Stimulated activated naive CD8-positive, alpha-beta T cell treated with anti-CD3 and anti-CD28 coated beads, Interleukin-15, amount 100 ng/mL, for 72 hours (primary cell): ENCODE measurements at regions not wholly inside any gene's neighbourhood (a gene's known extent, or its start where the extent isn't known, plus 50 kb on each side); places are given as distances from the start of the nearest gene placed in this dataset.
"Not testable (repeated sequence)": the region's sequence is repeated elsewhere in the genome, so short reads cannot be mapped to it uniquely, and the experiment has no call there.

Source experiments
- ATAC-seq: fragments of 150-1000 bp; cut with Tn5 transposase; 2 replicates; pipeline ENCODE4 v1.10.0; 2021; ENCODE audit warnings: mild to moderate bottlenecking, moderate library complexity
- DNase-seq, 2 donors: peaks; one replicate each; pipeline ENCODE4 v3.0.0; 2021 to 2022
- H3K27ac Mint-ChIP-seq, 2 donors: one replicate each; pipeline ENCODE4 v1.8.0; 2022; ENCODE audit warnings: mild to moderate bottlenecking in 2 of 2, mixed read lengths in 2 of 2, moderate library complexity in 2 of 2
- H3K27me3 Mint-ChIP-seq: one replicate; pipeline ENCODE4 v1.8.0; 2022; ENCODE audit warnings: mixed read lengths
- H3K4me1 Mint-ChIP-seq: one replicate; pipeline ENCODE4 v1.8.0; 2022; ENCODE audit warnings: mild to moderate bottlenecking, mixed read lengths
- H3K4me3 Mint-ChIP-seq, 2 donors: one replicate each; pipeline ENCODE4 v1.8.0; 2022; ENCODE audit warnings: mild to moderate bottlenecking in 2 of 2, mixed read lengths in 2 of 2, moderate library complexity in 1 of 2
- H3K9me3 Mint-ChIP-seq, 2 donors: one replicate each; pipeline ENCODE4 v1.8.0; 2022; ENCODE audit warnings: mixed read lengths in 2 of 2

DNA sequence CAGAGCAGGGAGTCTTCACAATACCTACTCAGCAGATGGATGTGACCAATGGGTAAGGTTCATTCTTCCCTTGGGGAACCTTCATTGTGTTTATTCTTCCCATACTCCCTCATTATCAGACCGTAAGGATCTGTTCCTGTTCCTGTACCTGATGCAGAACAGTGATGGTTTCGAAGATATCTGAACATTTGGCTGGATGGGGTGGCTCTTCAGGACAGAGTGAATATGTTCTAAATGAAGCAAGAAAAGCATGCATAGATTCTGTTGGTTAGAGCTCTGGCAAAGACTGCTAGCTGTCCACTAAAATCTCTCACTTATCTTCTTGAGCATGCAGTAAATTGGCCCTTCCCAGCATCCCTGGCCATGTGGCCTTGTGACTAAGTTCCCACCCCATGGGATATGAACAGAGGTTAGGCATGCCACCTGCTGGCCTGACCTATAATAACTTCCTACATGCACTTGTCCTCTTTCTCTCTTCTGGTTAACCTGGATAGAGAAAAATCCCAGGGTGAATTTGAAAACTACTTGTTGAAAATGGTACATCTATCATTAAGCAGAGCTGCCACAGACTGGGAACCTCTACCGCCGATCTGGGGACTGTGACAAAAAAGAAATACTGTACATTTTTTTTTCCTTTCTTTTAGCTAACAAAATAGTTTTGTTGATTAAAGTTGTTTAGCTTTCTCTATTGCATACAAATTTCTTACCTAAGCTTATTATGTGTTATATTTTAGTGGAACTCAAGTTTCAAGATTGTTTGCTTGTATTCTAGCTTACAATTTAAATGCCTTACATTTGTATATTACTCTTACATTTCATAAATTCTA lies 60.0 kb upstream of the BANK1 start:
- ATAC-seq: peak; percentile 86
- peak; percentile 32 to 49 for DNase-seq
- Mint-ChIP-seq H3K4me3 (no peak overlapping the region), H3K27me3 (peaks cover 7% of the 10 kb centered on the region), H3K27ac (no peak overlapping the region), H3K9me3 (no peaks in the 10 kb centered on the region), H3K4me1 (peaks cover 6% of the 10 kb centered on the region)

DNA sequence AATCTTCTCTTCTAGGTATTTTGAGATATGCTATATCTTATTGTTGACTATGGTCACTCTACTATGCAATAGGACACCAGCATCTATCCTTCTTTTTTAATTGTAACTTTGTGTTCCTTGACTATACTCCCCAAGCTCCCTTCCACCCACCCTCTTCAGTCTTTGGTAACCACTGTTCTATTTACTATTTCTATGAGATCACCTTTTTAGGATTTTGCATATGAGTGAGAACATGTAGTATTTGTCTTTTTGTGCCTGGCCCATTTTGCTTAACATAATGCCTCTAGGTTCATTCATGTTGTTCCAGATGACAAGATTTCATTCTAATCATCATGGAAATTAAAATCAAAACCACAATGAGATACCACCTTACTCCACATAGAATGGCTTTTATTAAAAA lies 63.3 kb upstream of the BANK1 start:
- peaks cover 15% of the 10 kb centered on the region for H3K4me1 Mint-ChIP-seq
- H3K9me3 Mint-ChIP-seq: no peaks in the 10 kb centered on the region
- ATAC-seq: no peak
- DNase-seq: no peak
- no peak overlapping the region for H3K27ac Mint-ChIP-seq
- H3K27me3 Mint-ChIP-seq: no peaks in the 10 kb centered on the region
- no peak overlapping the region for H3K4me3 Mint-ChIP-seq

DNA sequence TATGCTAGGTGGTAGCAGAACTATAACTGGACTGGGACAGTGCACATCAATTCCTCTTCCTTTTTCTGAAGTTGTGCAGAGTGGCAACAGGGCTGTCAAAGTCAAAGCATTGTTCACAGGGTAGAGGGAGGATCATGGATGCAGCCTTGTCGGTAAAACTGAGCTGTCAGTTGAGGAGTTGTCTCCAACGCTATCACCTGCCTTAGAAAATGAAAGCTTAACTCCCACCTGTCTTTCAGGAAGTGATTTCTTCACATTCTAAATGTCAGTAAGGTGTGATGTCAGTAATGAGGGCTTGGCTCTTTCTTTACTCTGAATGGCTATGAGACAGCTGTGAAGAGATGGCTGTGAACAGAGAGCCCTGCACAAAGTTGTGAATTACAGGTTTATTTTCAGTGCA lies 66.4 kb upstream of the BANK1 start:
- ATAC-seq (peak; percentile 67), DNase-seq (no peak)
- Mint-ChIP-seq H3K27me3 (no peaks in the 10 kb centered on the region), H3K27ac (no peak overlapping the region), H3K4me1 (peaks cover 9% of the 10 kb centered on the region), H3K9me3 (no peaks in the 10 kb centered on the region), H3K4me3 (no peak overlapping the region)

DNA sequence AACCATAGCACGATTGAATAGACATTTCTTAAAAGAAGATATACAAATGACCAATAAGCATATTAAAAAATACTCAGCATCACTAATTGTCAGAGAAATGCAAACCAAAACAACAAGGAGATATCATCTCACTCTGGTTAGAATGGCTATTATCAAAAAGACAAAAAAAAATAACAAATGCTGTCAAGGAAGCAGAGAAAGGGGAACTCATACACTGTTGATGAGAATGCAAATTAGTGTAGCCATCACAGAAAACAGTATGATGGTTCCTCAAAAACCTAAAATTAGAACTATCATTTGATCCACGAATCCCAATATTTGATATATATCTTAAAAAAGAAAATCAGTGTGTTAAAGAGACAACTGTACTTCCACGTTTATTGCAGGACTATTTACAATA lies 71.7 kb upstream of the BANK1 start:
- Mint-ChIP-seq H3K27ac (no peak overlapping the region), H3K9me3 (peaks cover 14 to 18% of the 10 kb centered on the region in 2 donors), H3K27me3 (no peaks in the 10 kb centered on the region), H3K4me1 (peaks cover under 1% of the 10 kb centered on the region), H3K4me3 (no peak overlapping the region)
- DNase-seq (no peak), ATAC-seq (no peak)

DNA sequence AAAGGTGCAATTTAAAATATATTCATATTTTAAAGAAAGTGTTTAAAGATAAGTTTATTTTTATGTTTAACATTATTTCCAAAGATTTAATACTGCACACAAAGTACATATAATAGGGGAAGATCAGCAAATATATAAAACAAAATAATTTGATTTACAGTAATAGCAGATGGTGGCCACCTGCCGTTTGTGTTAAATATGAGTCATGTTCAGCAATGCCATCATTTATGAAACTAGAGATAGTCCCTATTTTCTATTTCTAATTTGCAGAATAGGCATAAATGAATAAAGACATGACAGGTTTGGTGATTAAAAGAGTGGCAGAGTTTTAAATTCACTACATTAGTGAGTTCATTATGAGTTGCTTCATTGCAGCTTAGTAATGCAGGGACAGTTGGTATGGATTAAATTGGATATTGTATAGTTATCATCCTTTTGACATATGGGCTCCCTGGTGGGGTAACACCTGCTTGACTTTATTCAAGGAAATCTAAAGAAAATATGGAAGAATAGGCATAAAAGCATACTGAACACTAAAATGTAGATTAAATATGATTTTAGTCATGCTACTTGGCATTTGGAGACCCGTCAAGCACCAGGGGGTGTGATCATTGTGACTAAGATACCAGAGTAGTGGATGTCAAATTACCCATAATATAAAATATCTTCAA lies 78.8 kb upstream of the BANK1 start:
- DNase-seq (no peak), ATAC-seq (no peak)
- Mint-ChIP-seq H3K9me3 (peaks cover 2 to 7% of the 10 kb centered on the region in 2 donors), H3K27ac (no peak overlapping the region), H3K4me1 (no peaks in the 10 kb centered on the region), H3K4me3 (no peak overlapping the region), H3K27me3 (no peaks in the 10 kb centered on the region)

DNA sequence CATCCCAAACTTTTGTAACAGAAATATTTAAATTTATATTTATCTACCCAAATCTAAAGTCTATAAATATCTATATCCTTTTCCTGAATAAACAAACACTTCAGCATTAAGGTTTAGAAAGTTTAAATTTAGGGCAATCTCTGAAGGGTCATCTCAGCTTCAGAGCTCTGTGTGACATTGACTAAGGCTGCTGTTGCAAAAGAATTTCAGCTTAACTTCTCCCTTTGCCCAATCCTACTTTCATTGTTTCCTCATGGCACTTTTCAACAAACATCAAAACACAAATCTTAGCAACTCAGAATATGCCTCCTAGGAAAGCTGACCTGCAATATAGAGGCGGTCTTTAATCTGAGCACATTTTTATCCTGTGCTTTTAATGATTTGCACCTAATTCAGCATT lies 79.7 kb upstream of the BANK1 start:
- Mint-ChIP-seq H3K27ac (no peak overlapping the region), H3K9me3 (peaks cover 7 to 11% of the 10 kb centered on the region in 2 donors), H3K4me1 (no peaks in the 10 kb centered on the region), H3K4me3 (no peak overlapping the region), H3K27me3 (no peaks in the 10 kb centered on the region)
- no peak for ATAC-seq
- DNase-seq: no peak

DNA sequence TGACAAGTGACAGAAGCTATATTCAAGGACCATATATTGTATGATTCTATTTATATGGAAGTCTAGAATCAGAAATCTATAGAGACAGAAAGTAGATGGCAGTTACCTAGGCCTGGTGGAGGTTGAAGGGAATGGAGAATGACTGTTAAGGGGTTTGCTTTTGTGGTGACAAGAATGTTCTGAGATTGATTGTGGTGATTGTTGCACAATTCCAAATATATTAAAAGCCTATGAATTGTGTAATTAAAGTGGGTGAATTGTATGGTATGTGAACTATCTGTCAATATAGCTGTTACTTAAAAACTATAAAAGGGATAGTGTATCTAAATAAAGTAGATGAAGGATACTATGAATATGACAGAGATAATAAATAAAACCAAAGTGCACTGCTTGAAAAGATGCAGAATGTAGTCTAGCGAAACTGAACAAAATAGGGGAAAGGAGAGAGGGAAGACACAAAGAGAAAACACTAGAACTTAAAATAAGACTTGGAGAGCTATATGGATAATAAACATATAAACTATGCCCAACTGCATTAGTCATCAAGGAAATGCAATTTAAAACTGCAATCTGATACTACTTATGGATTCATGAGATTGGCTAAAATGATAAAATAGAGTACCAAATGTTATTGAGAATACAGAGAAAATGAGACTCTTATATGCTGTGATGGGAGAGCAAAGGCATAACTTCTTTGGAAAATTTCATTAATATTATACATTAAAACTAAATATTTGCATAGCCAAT lies 82.1 kb upstream of the BANK1 start:
- peaks cover 5 to 7% of the 10 kb centered on the region in 2 donors for H3K9me3 Mint-ChIP-seq
- ATAC-seq (no peak), DNase-seq (no peak)
- no peak overlapping the region for H3K4me3 Mint-ChIP-seq
- H3K27ac Mint-ChIP-seq: no peak overlapping the region
- no peaks in the 10 kb centered on the region for H3K27me3 Mint-ChIP-seq
- no peaks in the 10 kb centered on the region for H3K4me1 Mint-ChIP-seq

DNA sequence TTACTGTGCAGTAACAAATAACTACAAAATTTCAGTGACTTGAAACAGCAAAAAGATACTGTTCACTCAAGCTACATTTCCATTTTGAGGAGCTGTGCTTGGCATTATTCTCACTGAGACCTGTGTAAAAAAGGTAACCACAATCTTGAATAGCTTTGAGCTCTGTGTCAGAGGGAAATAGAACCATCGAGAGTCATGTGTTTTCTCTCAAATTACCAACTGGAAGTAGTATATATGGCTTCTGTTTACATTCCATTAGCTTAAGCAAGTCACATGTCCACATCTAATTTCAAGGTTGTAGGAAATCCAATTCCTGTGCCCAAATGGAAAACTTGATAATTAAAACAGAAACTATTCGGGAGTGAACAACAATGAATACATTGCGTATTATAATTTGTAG lies 82.9 kb upstream of the BANK1 start:
- Mint-ChIP-seq H3K27ac (no peak overlapping the region), H3K9me3 (peaks cover 5 to 7% of the 10 kb centered on the region in 2 donors), H3K4me3 (no peak overlapping the region), H3K27me3 (no peaks in the 10 kb centered on the region), H3K4me1 (no peaks in the 10 kb centered on the region)
- DNase-seq (no peak), ATAC-seq (no peak)

DNA sequence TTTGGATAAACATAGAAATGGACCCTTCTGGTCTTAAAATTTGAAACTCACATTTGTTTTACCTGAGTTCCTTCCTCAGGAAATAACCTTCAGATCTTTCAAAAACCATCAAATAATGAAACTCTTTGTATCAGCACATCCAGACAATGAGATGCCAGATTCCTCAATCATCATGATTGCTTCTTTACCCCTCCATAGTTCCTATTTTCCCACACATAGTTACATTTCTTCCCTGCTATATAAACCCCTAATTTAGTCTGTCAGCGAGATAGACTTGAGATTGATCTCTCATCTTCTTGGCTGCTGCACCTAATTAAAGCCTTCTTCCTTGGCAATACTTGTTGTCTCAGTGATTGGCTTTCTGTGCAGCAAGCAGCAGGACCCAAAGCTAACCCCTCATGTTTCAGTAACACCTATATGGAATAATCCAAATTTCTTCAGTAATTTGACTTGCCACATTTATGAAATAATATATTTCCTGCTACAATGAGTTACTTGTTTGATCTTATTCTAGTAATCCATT lies 83.9 kb upstream of the BANK1 start:
- ATAC-seq: no peak
- H3K27me3 Mint-ChIP-seq: no peaks in the 10 kb centered on the region
- no peak for DNase-seq
- H3K27ac Mint-ChIP-seq: no peak overlapping the region
- H3K4me1 Mint-ChIP-seq: no peaks in the 10 kb centered on the region
- H3K9me3 Mint-ChIP-seq: peaks cover 5 to 7% of the 10 kb centered on the region in 2 donors
- no peak overlapping the region for H3K4me3 Mint-ChIP-seq

DNA sequence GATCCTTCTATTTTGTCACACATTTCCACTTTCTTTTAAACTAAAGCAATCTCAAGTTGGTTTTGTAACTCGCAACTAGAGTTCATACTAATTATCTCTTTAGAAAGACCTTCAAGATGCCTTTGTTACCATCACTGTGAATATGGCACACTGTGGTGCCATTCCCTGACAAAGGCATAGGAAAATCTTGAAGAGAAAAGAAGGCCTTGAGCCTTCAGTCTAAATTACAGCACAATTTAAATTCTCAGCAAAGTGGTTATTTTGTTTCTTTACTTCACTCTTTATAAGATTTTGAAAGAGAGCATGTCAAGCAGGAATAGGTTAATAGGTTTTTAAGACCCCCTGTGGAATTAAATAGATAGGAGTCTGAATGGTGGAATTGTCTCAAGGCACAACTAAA lies 89.0 kb upstream of the BANK1 start:
- peaks cover 2 to 3% of the 10 kb centered on the region in 2 donors for H3K9me3 Mint-ChIP-seq
- H3K4me1 Mint-ChIP-seq: no peaks in the 10 kb centered on the region
- H3K27ac Mint-ChIP-seq: no peak overlapping the region
- no peak overlapping the region for H3K4me3 Mint-ChIP-seq
- DNase-seq (no peak), ATAC-seq (no peak)
- H3K27me3 Mint-ChIP-seq: peaks cover 6% of the 10 kb centered on the region

DNA sequence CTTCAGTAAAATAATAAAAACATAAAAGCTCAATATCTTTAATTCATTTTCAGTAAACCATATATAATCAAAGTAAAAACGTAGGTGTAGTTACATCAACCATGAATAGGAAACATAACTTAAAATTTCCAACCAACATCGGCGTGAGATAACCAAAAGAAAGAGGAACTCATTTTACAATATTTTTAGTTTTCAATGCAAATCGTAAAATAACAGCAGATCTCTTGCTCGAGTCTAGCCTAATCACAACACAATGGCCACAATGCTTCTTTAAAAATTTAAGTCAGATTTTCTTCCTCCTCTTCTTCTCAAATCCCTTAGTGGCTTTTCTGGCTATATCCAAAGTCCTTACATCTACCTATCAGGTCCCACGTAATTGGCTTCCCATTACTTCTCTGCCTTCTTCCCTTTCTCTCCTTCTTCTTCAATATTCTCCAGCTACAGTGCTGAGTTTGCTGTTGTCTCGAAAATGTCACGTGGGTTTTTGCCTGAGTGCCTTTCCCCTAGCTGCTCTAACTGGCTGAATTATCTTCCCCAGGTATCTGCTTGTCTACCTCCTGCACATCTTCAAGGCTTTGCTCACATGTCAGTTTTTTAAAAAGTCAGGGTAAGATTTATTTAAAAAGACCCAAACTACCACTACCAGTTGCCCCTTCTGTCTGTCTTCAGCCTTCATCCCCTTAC lies 90.9 kb upstream of the BANK1 start:
- Mint-ChIP-seq H3K27me3 (peaks cover 6% of the 10 kb centered on the region), H3K4me3 (no peak overlapping the region), H3K4me1 (no peaks in the 10 kb centered on the region), H3K27ac (no peak overlapping the region), H3K9me3 (no peaks in the 10 kb centered on the region)
- DNase-seq: no peak
- ATAC-seq: no peak

DNA sequence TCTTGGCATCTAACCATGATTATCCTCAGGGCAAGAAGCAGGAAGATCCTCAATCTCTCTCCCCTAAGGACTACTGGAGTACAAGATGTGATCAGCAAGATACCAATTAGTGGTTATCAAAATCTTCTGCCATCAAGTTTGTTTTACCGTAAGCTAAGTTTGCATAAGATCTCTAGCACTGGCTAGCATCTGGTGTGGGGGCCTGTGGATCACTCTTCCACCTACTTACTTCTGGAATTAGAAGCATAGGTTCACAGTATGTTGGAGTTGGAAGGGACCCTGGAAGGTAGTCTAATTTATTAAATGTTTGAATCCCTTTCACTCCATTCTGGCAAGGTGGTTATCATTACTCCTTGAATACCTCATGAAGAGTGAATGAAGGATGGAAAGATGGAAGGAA lies 93.3 kb upstream of the BANK1 start:
- Mint-ChIP-seq H3K27ac (peak overlapping the region in 1 of 2 donors; percentile 28), H3K4me3 (no peak overlapping the region), H3K9me3 (no peaks in the 10 kb centered on the region), H3K4me1 (no peaks in the 10 kb centered on the region), H3K27me3 (peaks cover 6% of the 10 kb centered on the region)
- no peak for ATAC-seq
- DNase-seq: no peak

DNA sequence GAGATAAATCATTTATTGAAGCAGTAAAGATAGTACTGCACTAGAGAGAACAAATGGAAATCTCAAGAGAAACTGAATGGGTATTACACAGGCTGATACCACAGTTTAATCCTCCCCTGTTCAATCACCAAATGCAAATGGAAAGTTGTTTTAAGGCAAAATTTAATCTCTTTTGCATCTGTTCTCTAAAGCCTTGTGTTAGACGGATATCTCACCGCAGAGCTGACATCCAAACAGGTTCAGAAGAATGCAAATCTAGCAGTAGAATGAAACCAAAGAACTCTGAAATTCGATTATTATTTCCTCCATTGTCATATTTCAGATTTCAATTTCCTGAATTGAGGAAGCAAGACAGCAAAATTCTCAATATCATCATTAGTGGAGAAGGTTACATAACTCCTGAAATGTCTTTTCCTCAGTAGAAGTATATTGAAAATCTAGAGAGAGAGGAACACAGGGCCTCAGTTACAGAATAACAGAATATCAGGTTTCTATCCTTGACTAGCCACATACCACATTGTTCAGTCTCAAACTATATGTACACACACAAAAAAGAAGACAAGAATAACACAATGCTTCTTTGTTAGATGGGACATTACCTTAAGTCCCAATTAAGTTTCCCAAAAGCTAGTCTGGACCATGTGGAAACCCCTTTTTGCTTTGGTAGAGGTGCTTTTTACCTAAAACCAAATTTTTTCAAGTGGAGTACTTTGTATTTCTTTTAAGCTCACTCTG lies 94.1 kb upstream of the BANK1 start:
- no peaks in the 10 kb centered on the region for H3K4me1 Mint-ChIP-seq
- DNase-seq: no peak
- H3K9me3 Mint-ChIP-seq: no peaks in the 10 kb centered on the region
- no peak overlapping the region for H3K27ac Mint-ChIP-seq
- no peak for ATAC-seq
- no peak overlapping the region for H3K4me3 Mint-ChIP-seq
- H3K27me3 Mint-ChIP-seq: peaks cover 6% of the 10 kb centered on the region

DNA sequence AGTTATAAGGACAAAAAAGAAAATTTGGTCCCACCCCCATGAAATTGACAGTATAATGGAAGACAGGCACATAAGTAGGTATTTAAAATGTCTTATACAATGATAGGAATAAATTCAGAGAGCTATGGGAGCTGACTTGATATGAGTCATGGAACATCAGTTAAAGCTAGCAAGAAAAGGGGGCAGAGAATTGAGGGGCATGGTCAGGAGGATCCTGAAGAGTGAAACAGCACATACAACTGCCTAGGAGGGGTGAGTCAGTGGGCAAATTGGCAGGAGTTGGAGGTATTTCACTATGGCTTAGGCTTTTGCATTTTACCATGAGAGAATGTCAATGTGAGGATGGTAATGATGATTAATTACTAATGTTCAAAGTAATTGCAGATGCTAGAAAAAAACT lies 95.4 kb upstream of the BANK1 start:
- no peaks in the 10 kb centered on the region for H3K4me1 Mint-ChIP-seq
- H3K9me3 Mint-ChIP-seq: no peaks in the 10 kb centered on the region
- ATAC-seq (no peak), DNase-seq (no peak)
- peaks cover 14% of the 10 kb centered on the region for H3K27me3 Mint-ChIP-seq
- no peak overlapping the region for H3K4me3 Mint-ChIP-seq
- H3K27ac Mint-ChIP-seq: no peak overlapping the region

DNA sequence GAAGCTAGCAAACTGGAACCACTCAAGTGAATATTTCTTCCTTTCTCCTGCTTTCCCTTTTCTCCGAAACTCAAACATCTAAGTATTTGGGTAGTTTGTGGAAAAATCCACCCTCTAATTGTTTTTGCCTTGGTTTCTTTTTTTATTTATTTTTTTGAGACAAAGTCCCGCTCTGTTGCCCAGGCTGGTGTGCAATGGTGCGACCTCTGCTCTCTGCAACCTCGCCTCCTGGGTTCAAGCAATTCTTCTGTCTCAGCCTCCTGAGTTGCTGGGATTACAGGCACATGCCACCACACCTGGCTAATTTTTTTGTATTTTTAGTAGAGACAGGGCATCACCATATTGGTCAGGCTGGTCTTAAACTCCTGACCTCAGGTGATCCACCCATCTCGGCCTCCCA lies 96.1 kb upstream of the BANK1 start:
- H3K27me3 Mint-ChIP-seq: peaks cover 19% of the 10 kb centered on the region
- H3K4me3 Mint-ChIP-seq, H3K4me1 Mint-ChIP-seq, DNase-seq, H3K9me3 Mint-ChIP-seq, ATAC-seq, H3K27ac Mint-ChIP-seq: not testable (repeated sequence)
